ENCODE measurements at regions not wholly inside any gene's neighbourhood (a gene's known extent, or its start where the extent isn't known, plus 50 kb on each side); places are given as distances from the start of the nearest gene placed in this dataset.
"Not testable (repeated sequence)": the region's sequence is repeated elsewhere in the genome, so short reads cannot be mapped to it uniquely, and the experiment has no call there.

DNA sequence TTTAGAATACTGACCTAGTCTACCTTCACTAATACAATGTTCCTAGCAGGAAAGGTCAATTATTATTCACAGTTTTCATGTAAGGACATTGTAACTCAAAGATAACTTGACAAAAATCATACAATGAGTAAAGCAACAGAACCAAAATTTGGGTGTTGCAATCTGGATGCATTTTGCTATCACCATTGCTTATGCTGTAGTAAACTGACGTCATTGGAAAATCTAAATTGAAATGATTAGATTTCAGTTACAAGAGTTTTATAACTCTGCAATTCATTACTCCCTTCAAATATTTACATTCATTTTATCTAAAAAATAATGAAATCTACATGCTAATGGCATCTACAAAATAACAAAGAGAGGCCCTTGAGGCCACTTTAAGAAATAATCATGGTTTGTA is 147.0 kb downstream of the TENT5A start:
- Histone ChIP-seq H3K4me1 (ENCODE audit: control insufficient read depth in 4 of 4, insufficient read depth in 4 of 4, low read length in 3 of 4) (no peaks in the 10 kb centered on the region), H3K27me3 (ENCODE audit: control insufficient read depth in 4 of 4, insufficient read depth in 4 of 4, low read length in 3 of 4) (no peaks in the 10 kb centered on the region), H3K9ac (ENCODE audit: low read depth in 1 of 2, low read length in 2 of 2) (no peak overlapping the region), H3K27ac (ENCODE audit: low read depth in 1 of 2, low read length in 2 of 2) (no peak overlapping the region), H3K4me3 (ENCODE audit: low read depth in 1 of 3, low read length in 3 of 3) (no peak overlapping the region), H3K36me3 (ENCODE audit: control insufficient read depth in 4 of 4, insufficient read depth in 3 of 4, low read depth in 1 of 4, low read length in 3 of 4) (no peaks in the 10 kb centered on the region), H3K9me3 (ENCODE audit: control insufficient read depth in 4 of 4, low read length in 3 of 4) (no peaks in the 10 kb centered on the region)
- TF ChIP-seq SP1 (IDR thresholded peaks at IDR 0.05) = no peak
- TF ChIP-seq, protein P1, sequence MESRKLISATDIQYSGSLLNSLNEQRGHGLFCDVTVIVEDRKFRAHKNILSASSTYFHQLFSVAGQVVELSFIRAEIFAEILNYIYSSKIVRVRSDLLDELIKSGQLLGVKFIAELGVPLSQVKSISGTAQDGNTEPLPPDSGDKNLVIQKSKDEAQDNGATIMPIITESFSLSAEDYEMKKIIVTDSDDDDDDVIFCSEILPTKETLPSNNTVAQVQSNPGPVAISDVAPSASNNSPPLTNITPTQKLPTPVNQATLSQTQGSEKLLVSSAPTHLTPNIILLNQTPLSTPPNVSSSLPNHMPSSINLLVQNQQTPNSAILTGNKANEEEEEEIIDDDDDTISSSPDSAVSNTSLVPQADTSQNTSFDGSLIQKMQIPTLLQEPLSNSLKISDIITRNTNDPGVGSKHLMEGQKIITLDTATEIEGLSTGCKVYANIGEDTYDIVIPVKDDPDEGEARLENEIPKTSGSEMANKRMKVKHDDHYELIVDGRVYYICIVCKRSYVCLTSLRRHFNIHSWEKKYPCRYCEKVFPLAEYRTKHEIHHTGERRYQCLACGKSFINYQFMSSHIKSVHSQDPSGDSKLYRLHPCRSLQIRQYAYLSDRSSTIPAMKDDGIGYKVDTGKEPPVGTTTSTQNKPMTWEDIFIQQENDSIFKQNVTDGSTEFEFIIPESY (IDR thresholded peaks at IDR 0.05) = no peak
- TF ChIP-seq FOXA1 (IDR thresholded peaks at IDR 0.05) = no peak
- no peak for TF ChIP-seq NR2F2 (IDR thresholded peaks at IDR 0.05)
- TF ChIP-seq, protein P2, sequence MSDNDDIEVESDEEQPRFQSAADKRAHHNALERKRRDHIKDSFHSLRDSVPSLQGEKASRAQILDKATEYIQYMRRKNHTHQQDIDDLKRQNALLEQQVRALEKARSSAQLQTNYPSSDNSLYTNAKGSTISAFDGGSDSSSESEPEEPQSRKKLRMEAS (IDR thresholded peaks at IDR 0.05) = no peak
- TF ChIP-seq GABPA (IDR thresholded peaks at IDR 0.05 in 1 of 2, conservative IDR thresholded peaks at IDR 0.05 in 1 of 2) = no peak
- no peak for TF ChIP-seq TAF1 (conservative IDR thresholded peaks at IDR 0.05)
- no peak for TF ChIP-seq FOXA2 (IDR thresholded peaks at IDR 0.05)
- no peak for TF ChIP-seq EGR1 (IDR thresholded peaks at IDR 0.05; ENCODE audit: low read depth in 2 of 2)
- no peak for DNase-seq (ENCODE audit: low spot score)
- WGBS = 92% methylated on average over 1 of the region's 1 CpG

DNA sequence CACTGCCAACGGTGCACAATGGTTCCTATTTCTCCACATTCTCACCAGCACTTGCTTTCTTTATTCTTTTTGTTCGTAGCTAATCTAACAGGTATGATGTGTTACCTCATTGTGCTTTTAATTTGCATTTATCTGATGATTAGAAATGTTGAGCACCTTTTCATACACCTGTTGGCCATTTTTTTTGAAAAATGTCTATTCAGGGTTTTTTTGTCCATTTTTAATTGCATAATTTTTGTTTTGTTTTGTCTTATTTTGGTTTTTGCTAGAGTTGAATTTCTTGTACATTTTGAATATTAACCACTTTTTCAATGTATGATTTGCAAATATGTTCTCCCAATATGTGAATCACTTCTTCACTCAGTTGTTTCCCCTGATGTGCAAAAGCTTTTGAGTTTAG is 150.6 kb downstream of the TENT5A start:
- Histone ChIP-seq H3K4me3 (ENCODE audit: low read depth in 1 of 3, low read length in 3 of 3) (no peak overlapping the region), H3K36me3 (ENCODE audit: control insufficient read depth in 4 of 4, insufficient read depth in 3 of 4, low read depth in 1 of 4, low read length in 3 of 4) (no peaks in the 10 kb centered on the region), H3K9me3 (ENCODE audit: control insufficient read depth in 4 of 4, low read length in 3 of 4) (no peaks in the 10 kb centered on the region), H3K27me3 (ENCODE audit: control insufficient read depth in 4 of 4, insufficient read depth in 4 of 4, low read length in 3 of 4) (no peaks in the 10 kb centered on the region), H3K9ac (ENCODE audit: low read depth in 1 of 2, low read length in 2 of 2) (no peak overlapping the region), H3K4me1 (ENCODE audit: control insufficient read depth in 4 of 4, insufficient read depth in 4 of 4, low read length in 3 of 4) (no peaks in the 10 kb centered on the region), H3K27ac (ENCODE audit: low read depth in 1 of 2, low read length in 2 of 2) (no peak overlapping the region)
- DNase-seq (ENCODE audit: low spot score) = no peak
- 91% methylated on average over 2 of the region's 2 CpGs for WGBS
- no peak for TF ChIP-seq HNF4G (IDR thresholded peaks at IDR 0.05)
- TF ChIP-seq FOXA2 (IDR thresholded peaks at IDR 0.05) = no peak
- no peak for TF ChIP-seq TAF1 (conservative IDR thresholded peaks at IDR 0.05)
- TF ChIP-seq RXRA (IDR thresholded peaks at IDR 0.05) = no peak
- no peak for TF ChIP-seq GABPA (IDR thresholded peaks at IDR 0.05 in 1 of 2, conservative IDR thresholded peaks at IDR 0.05 in 1 of 2)
- TF ChIP-seq, protein P1 (IDR thresholded peaks at IDR 0.05) = no peak
- TF ChIP-seq, protein P2 (IDR thresholded peaks at IDR 0.05) = no peak
- TF ChIP-seq HNF4A (conservative IDR thresholded peaks at IDR 0.05) = no peak
- TF ChIP-seq YY1 (IDR thresholded peaks at IDR 0.05) = no peak
- TF ChIP-seq RAD21 (IDR thresholded peaks at IDR 0.05) = no peak
- TF ChIP-seq, protein P3, sequence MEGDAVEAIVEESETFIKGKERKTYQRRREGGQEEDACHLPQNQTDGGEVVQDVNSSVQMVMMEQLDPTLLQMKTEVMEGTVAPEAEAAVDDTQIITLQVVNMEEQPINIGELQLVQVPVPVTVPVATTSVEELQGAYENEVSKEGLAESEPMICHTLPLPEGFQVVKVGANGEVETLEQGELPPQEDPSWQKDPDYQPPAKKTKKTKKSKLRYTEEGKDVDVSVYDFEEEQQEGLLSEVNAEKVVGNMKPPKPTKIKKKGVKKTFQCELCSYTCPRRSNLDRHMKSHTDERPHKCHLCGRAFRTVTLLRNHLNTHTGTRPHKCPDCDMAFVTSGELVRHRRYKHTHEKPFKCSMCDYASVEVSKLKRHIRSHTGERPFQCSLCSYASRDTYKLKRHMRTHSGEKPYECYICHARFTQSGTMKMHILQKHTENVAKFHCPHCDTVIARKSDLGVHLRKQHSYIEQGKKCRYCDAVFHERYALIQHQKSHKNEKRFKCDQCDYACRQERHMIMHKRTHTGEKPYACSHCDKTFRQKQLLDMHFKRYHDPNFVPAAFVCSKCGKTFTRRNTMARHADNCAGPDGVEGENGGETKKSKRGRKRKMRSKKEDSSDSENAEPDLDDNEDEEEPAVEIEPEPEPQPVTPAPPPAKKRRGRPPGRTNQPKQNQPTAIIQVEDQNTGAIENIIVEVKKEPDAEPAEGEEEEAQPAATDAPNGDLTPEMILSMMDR (IDR thresholded peaks at IDR 0.05; ENCODE audit: low read depth, low read length, missing input control) = no peak
- no peak for TF ChIP-seq NR2F2 (IDR thresholded peaks at IDR 0.05)
- no peak for TF ChIP-seq EGR1 (IDR thresholded peaks at IDR 0.05; ENCODE audit: low read depth in 2 of 2)
- no peak for TF ChIP-seq FOXA1 (IDR thresholded peaks at IDR 0.05)
- no peak for TF ChIP-seq JUND (IDR thresholded peaks at IDR 0.05)
- TF ChIP-seq, protein P4, sequence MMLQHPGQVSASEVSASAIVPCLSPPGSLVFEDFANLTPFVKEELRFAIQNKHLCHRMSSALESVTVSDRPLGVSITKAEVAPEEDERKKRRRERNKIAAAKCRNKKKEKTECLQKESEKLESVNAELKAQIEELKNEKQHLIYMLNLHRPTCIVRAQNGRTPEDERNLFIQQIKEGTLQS (IDR thresholded peaks at IDR 0.05) = no peak
- TF ChIP-seq SP1 (IDR thresholded peaks at IDR 0.05) = no peak
- TF ChIP-seq, protein P5, sequence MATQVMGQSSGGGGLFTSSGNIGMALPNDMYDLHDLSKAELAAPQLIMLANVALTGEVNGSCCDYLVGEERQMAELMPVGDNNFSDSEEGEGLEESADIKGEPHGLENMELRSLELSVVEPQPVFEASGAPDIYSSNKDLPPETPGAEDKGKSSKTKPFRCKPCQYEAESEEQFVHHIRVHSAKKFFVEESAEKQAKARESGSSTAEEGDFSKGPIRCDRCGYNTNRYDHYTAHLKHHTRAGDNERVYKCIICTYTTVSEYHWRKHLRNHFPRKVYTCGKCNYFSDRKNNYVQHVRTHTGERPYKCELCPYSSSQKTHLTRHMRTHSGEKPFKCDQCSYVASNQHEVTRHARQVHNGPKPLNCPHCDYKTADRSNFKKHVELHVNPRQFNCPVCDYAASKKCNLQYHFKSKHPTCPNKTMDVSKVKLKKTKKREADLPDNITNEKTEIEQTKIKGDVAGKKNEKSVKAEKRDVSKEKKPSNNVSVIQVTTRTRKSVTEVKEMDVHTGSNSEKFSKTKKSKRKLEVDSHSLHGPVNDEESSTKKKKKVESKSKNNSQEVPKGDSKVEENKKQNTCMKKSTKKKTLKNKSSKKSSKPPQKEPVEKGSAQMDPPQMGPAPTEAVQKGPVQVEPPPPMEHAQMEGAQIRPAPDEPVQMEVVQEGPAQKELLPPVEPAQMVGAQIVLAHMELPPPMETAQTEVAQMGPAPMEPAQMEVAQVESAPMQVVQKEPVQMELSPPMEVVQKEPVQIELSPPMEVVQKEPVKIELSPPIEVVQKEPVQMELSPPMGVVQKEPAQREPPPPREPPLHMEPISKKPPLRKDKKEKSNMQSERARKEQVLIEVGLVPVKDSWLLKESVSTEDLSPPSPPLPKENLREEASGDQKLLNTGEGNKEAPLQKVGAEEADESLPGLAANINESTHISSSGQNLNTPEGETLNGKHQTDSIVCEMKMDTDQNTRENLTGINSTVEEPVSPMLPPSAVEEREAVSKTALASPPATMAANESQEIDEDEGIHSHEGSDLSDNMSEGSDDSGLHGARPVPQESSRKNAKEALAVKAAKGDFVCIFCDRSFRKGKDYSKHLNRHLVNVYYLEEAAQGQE (IDR thresholded peaks at IDR 0.05) = no peak

DNA sequence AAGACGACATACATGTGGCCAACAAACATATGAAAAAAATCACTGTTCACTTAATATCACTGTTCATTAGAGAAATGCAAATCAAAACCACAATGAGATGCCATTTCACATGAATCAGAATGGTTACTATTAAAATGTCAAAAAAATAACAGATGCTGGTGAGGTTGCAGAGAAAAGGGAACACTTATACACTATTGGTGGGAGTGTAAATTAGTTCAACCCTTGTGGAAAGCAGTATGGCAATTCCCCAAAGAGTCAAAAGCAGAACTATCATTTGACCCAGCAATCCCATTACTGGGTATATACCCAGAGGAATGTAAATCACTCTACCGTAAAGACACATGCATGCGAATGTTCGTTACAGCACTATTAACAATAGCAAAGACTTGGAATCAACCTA is 152.0 kb downstream of the TENT5A start:
- not testable (repeated sequence) for H3K4me3 ChIP-seq (ENCODE audit: low read depth in 1 of 3, low read length in 3 of 3); H3K9ac ChIP-seq (ENCODE audit: low read depth in 1 of 2, low read length in 2 of 2); H3K9me3 ChIP-seq (ENCODE audit: control insufficient read depth in 4 of 4, low read length in 3 of 4); H3K27me3 ChIP-seq (ENCODE audit: control insufficient read depth in 4 of 4, insufficient read depth in 4 of 4, low read length in 3 of 4); H3K4me1 ChIP-seq (ENCODE audit: control insufficient read depth in 4 of 4, insufficient read depth in 4 of 4, low read length in 3 of 4); DNase-seq (ENCODE audit: low spot score); H3K27ac ChIP-seq (ENCODE audit: low read depth in 1 of 2, low read length in 2 of 2); H3K36me3 ChIP-seq (ENCODE audit: control insufficient read depth in 4 of 4, insufficient read depth in 3 of 4, low read depth in 1 of 4, low read length in 3 of 4)
- 98% methylated on average over 4 of the region's 4 CpGs for WGBS
